CMK (cell line): ENCODE measurements at regions not wholly inside any gene's neighbourhood (a gene's known extent, or its start where the extent isn't known, plus 50 kb on each side); places are given as distances from the start of the nearest gene placed in this dataset.

Experiments
- DNase-seq: peaks from one replicate; pipeline ENCODE4 v3.0.0-alpha.2; 2010; ENCODE audit warnings: low read depth

- no peak for DNase-seq
Observed at GRCh38 chr18:45227001-45227742, 388.1 kb upstream of the SLC14A2 start.

GRCh38 chr18:45228796-45229388, 386.4 kb upstream of the SLC14A2 start:
- DNase-seq = no peak

- DNase-seq = no peak
Observed at GRCh38 chr18:45231617-45232016, 383.7 kb upstream of the SLC14A2 start.

- no peak for DNase-seq
Observed at GRCh38 chr18:45232061-45232460, 383.2 kb upstream of the SLC14A2 start.

- no peak for DNase-seq
Observed at GRCh38 chr18:45236676-45237075, 378.6 kb upstream of the SLC14A2 start.

GRCh38 chr18:45237343-45238098, 377.8 kb upstream of the SLC14A2 start:
- DNase-seq = no peak

GRCh38 chr18:45241271-45241670, 374.0 kb upstream of the SLC14A2 start:
- no peak for DNase-seq

GRCh38 chr18:45241982-45242565, 373.2 kb upstream of the SLC14A2 start:
- DNase-seq = no peak

GRCh38 chr18:45243340-45244110, 371.8 kb upstream of the SLC14A2 start:
- DNase-seq = no peak

- no peak for DNase-seq
Observed at GRCh38 chr18:45245091-45245511, 370.2 kb upstream of the SLC14A2 start.

- no peak for DNase-seq
Observed at GRCh38 chr18:45248240-45248903, 366.9 kb upstream of the SLC14A2 start.

GRCh38 chr18:45249246-45249661, 366.0 kb upstream of the SLC14A2 start:
- no peak for DNase-seq

GRCh38 chr18:45250479-45250878, 364.8 kb upstream of the SLC14A2 start:
- DNase-seq = no peak

- no peak for DNase-seq
Observed at GRCh38 chr18:45251236-45251635, 364.0 kb upstream of the SLC14A2 start.

- no peak for DNase-seq
Observed at GRCh38 chr18:45252474-45252873, 362.8 kb upstream of the SLC14A2 start.

- DNase-seq = no peak
Observed at GRCh38 chr18:45253056-45253565, 362.2 kb upstream of the SLC14A2 start.

GRCh38 chr18:45253973-45254708, 361.1 kb upstream of the SLC14A2 start:
- no peak for DNase-seq

GRCh38 chr18:45254709-45255082, 360.6 kb upstream of the SLC14A2 start:
- DNase-seq = no peak

GRCh38 chr18:45255197-45255890, 359.9 kb upstream of the SLC14A2 start:
- DNase-seq = no peak

GRCh38 chr18:45260125-45260524, 355.2 kb upstream of the SLC14A2 start:
- no peak for DNase-seq
